Colon (tissue), 2 donors: ENCODE measurements at regions not wholly inside any gene's neighbourhood (a gene's known extent, or its start where the extent isn't known, plus 50 kb on each side); places are given as distances from the start of the nearest gene placed in this dataset.
"Not testable (repeated sequence)": the region's sequence is repeated elsewhere in the genome, so short reads cannot be mapped to it uniquely, and the experiment has no call there.

Experiments
- FAIRE-seq: peaks from 2 replicates; lab custom pipeline; 2012; peaks lifted over from hg19 to GRCh38; lab: Jason Lieb, UNC
- donor health status: control.
- donor health status: control.

DNA sequence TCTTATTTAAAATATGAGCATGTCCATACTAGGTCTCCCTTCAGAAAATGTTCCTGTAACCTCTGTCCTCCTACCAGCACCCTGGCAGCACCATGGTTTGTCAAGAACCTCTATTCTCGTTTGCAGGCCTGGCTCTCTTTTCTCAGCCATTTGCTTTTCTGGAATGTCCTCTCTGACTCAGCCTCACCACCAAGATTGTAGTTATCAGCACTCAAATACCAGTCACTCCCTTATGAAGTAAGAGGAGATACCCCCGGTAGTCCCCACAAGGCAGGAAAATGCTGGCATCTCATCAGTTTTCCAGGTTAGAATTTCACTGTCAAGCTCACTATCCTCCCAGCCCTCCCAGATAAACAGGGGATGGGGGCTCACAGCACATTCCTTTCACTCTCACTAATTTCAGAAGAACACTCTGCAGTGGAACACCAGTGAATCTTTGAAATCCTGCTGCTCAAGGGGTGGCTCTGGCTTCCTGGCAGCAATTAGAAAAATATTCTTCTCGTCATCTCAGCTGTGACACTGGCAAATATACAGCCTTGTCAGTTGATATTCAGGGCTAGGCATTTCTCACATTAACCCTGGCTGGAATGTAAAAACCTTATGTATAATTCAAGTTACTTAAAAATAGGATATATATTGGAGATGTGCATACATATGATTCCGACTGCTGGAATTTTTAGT lies 129.2 kb downstream of the TBX18 start:
- no peak for FAIRE-seq

GRCh38 chr6:84633771-84634170 lies 130.6 kb downstream of the TBX18 start:
- FAIRE-seq: no peak

- FAIRE-seq: not testable (repeated sequence)
Observed at GRCh38 chr6:84626527-84626926, 137.9 kb downstream of the TBX18 start.

GRCh38 chr6:84625506-84625905 lies 138.9 kb downstream of the TBX18 start:
- no peak for FAIRE-seq

DNA sequence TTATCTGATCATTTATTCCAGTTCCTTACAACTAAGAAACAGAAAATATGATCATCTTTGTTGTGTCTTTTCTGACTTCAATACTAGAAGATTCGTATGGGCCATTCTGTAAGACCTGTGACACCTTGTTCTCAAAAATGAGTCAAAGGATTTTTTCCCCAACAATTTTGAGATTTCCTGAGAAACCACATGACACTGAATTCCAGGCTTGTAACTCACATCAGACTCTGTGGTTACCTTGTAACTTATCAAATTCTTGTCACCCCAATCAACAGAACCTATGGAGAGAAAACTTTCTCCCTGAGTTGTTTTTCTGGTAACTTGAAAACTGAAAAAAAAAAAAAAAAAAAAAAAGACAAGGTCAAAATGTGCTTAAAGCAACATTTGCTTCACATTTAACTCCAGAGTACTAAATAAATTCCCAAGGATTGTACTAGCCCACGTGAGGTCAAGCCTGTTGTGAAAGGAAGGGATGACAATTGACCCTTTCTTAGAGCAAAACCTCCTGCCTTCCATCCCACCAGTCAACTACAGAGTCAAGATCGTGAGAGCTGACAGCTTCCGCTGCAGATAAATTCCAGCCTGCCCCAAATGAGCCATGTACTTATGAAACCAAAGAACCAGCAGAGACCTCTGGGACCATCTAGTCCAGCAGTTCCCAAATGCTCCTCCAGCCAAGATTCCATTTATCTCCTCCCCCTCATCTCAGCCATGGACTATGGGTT lies 140.3 kb downstream of the TBX18 start:
- no peak for FAIRE-seq

DNA sequence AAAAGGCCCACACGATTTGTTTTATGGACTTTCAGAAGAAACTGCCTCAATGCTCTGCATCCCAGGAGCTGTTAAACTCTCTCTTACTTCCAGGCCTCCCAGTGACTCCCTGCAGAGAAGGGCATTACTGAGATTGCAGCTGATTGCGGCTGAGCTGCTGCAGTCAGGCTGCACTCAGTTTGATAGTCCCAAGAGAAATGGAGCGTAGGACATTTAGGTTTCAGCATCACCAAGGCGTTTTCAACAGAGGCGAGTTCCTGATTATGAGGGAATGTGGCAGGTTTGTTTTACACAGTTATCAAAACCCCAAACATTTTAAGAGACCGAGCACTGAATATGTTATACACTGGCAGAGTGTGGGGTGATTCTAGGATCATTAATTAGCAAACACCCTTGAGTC lies 145.6 kb downstream of the TBX18 start:
- no peak for FAIRE-seq

DNA sequence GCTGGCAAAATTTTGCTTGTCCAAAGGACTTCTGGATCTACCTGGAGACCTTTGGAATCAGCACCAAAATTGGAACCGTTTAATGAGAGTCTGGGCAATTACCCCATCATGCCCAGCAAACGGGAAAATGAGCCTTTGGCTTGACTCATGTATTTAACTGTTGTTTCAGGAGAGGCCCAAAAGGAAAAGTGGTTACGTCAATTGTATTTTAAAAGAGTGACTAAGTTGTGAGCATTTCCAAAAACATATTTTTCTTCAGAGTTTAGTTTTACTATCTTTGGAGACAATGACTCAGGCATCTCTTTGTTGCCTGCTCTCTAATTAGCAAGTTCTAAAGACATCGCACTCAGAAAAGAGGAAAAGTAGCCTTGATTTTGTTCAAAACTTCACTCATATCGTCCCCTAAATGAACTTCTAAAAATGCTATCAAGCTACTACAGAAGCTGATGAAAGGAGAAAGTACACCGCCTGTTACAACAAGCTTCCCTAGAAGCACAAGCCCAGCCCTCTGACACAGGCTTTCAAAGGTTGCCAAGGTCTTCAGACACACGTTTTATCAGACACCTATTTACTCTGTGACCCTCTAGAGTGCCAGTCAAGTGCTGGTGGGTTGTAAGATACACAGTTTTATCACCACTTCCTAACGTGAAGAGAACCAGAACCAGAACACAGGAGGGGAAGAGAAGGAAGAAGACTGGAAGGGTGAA lies 146.2 kb downstream of the TBX18 start:
- no peak for FAIRE-seq

- FAIRE-seq: no peak
Observed at GRCh38 chr6:84615987-84616386, 148.4 kb downstream of the TBX18 start.

GRCh38 chr6:84615113-84615850 lies 149.1 kb downstream of the TBX18 start:
- no peak for FAIRE-seq

DNA sequence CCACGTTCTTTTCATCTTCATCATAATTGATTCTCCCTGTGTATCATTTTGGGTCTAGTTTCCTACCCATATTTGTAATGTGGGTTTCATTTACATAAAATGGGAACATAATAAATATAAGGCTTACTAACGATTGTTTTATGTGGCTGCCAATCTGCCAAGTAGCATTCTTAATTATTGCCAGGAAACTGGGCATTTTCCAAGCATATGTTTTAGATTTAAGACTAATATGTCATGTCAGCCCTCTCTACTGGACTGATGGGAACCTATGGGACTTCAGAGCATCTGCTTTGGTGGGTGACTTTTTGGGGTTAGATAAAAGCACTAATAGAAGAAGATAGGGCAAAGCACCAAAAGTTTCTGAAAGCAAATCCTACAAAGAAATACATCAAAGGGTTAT lies 157.5 kb downstream of the TBX18 start:
- no peak for FAIRE-seq

DNA sequence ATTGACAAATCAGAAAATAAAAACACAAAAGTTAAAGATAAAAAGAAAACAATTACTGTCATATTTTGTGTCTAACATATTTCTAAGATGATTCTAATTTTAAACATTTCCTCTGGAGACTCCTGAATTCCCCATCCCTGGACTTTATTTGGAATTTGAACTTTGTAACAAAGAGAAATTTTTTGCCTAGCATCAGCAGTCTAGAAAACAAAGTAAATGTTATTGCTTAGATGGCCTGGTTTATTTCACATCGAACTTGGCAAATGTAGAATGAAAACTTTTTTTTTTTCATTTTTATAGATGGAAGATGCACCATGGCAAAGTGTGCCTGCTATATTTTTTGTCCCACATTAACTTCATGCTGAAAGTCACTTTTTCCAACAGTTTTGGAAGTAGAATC lies 159.1 kb downstream of the TBX18 start:
- FAIRE-seq: no peak

DNA sequence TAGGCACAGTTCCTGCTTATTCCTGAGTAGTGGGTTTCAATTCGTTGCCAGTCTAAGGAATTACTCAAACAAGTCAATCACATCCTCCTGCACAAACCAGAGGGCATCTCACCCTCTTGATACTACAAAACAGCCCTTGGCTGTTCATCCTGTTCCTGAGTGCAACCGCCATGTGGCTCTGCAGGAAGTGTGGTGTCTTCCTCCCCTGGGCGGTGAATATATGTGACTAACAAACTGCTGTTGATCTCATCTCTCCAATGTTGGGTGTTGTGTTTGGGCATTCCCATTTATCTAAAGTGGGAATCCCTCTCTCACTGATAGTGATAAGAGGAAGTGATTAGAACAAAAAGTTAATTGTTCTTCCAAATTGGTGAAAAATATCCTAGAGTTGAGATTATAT lies 163.0 kb downstream of the TBX18 start:
- no peak for FAIRE-seq

DNA sequence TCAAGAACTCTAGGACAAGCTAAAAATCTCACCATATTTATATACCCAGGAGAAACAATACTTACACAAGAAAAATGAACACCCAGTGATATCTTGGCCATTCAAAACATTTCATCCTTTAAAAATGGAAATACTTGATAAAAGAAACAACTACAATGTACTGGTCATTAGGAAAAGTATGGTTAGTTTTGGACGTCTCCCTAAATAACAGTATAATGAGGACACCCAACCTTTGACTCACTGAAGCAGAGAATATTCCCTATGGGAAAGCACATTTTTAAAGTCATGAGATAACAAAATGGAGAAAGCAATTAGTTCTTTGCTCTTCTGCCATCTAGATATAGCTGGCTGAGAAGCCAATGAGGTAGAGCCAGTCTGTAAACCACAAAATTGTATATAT lies 164.4 kb downstream of the TBX18 start:
- no peak for FAIRE-seq

DNA sequence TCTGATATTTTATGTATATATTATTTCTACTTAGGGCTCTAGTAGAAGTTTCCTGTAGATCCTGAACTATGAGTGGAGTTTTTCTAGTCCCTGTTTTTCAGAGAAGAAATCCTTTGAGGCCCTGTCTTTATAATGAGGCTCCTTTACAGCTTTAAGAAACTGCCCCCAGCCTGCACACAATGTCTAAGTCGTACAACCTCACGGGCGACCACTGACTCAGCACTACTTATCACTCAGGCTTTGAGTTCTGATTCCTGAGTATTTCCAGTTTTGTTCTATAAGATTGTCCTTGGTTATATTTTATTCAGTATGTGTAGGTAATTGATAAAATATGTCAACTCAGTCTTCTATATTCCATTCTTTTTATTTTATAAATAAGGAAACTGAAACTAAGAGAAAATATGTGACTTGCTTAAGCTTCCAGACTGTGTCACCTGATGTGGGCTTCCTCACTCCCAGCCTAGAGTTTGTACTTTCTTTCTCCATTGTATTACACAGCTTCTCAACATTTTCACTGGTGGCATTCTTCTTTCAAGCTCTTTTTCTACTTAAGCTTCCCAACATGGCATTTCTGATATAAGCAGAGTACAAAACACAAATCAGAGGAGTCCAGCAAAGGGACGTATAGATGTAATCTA lies 167.0 kb downstream of the TBX18 start:
- FAIRE-seq: no peak

DNA sequence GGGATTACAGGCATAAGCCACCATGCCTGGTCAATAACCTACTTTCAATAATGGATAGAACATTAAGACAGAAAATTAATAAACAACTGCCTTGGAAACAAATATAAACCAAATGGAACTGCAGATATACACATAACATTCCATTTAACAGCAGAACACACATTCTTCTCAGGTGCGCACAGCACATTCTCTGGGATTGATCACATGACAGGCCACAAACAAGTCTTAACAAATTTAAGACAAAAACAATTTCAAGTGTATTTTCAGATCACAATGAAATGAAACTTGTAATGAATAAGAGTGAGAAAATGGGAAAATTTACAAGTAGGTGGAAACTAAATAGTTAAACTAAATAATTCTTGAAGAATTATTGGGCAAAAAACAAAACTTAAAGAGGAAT lies 167.9 kb downstream of the TBX18 start:
- FAIRE-seq: no peak

DNA sequence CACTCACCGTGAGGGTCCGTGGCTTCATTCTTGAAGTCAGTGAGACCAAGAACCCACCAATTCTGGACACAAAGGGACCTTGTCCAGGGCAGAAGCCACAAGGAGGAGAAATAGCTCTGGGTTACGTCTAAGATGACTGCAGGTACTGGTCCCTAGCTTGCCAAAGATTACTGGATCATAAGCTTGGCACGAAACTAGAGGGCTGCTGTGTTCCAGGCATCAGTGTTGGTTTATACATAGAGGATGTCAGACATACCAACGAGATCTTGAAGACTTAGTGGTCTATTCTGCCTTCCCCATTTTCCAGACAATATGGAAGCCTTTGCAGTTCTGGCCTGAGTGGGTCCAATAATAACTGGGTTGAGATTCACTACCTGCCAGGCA lies 175.7 kb downstream of the TBX18 start:
- FAIRE-seq: no peak

DNA sequence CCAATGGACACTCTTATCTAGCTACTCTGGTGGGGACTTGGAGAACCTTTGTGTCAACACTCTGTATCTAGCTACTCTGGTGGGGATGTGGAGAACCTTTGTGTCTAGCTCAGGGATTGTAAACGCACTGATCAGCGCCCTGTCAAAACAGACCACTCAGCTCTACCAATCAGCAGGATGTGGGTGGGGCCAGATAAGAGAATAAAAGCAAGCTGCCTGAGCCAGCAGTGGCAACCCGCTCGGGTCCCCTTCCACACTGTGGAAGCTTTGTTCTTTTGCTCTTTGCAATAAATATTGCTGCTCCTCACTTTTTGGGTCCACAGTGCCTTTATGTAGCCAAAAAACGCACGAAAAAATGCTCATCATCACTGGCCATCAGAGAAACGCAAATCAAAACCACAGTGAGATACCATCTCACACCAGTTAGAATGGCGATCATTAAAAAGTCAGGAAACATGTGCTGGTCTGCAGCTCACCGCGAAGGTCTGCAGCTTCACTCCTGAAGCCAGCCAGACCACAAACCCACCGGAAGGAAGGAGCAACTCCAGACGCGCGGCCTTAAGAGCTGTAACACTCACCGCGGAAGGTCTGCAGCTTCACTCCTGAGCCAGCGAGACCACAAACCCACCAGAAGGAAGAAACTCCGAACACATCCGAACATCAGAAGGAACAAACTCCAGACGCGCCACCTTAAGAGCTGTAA lies 176.3 kb downstream of the TBX18 start:
- not testable (repeated sequence) for FAIRE-seq

GRCh38 chr6:84587202-84587940 lies 177.0 kb downstream of the TBX18 start:
- FAIRE-seq: not testable (repeated sequence)

GRCh38 chr6:84583784-84584183 lies 180.6 kb downstream of the TBX18 start:
- FAIRE-seq: no peak

DNA sequence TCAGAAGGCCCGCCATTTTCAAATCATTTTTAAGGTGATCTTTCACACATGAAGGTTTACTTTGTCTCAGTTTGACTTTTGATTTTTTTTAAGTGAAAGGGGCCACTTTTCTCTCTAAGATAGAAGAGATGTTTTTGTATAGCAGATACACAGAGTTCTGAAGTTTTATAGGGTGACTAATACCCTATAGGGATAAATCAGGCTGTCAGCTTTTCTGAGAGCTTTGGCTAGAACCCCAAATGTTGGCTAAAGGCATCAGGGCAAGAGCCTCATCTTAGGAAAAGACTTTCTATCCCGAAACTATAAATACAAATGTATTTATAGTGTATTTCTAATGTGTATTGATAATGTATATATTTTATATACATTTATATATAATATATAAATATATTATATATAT lies 181.4 kb downstream of the TBX18 start:
- FAIRE-seq: no peak
